HepG2 (cell line): ENCODE measurements at regions not wholly inside any gene's neighbourhood (a gene's known extent, or its start where the extent isn't known, plus 50 kb on each side); places are given as distances from the start of the nearest gene placed in this dataset.

Experiments used
- ARNT ChIP-seq: fragments of 450-650 bp; IDR thresholded peaks from 2 replicates; pipeline ENCODE4 v1.6.1; 2017
- CTCF ChIP-seq: sonication (generic); formaldehyde crosslinking; IDR thresholded peaks from 2 replicates; pipeline ENCODE4 v1.5.0; 2020; ENCODE audit warnings: mild to moderate bottlenecking, missing genetic modification reagents, moderate library complexity
- POLR2AphosphoS5 ChIP-seq: IDR thresholded peaks from 2 replicates; pipeline ENCODE4 v1.6.1; 2012; ENCODE audit warnings: low read depth, low read length
- REPIN1 ChIP-seq: sonication (generic); formaldehyde crosslinking; IDR thresholded peaks from 2 replicates; pipeline ENCODE4 v1.8.0; 2022; ENCODE audit warnings: missing genetic modification reagents, low read depth, mild to moderate bottlenecking, borderline replicate concordance
- TBX3 ChIP-seq: fragments of 450-650 bp; IDR thresholded peaks from 2 replicates; pipeline ENCODE4 v1.6.1; 2017; ENCODE audit warnings: antibody characterized with exemption, mild to moderate bottlenecking, inconsistent platforms, borderline replicate concordance
- TF ChIP-seq, protein P1 (sequence below): sonication (generic); formaldehyde crosslinking; IDR thresholded peaks from 2 replicates; pipeline ENCODE4 v1.4.0; 2020; ENCODE audit warnings: missing genetic modification reagents

DNA sequence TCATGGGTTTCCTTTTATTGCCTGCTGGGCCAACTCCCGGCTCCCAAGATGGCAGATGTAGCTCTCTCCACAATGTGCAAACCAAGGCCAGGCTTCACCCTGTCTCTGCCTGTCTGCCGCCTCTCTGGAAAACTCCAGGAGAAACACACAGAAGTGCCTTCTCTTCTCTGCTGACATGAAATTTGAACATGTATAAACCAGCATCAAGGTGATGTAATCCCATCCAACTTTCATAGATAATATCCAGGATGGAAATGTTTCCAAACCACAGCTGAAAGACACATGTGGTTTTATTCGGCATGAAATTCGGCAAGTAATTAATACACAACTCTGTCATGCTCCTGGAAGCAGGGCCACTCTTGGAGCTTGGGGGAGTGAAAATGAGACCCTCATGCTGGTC is 297.2 kb downstream of the C7orf25 start:
- TF ChIP-seq CTCF (no peak), ARNT (no peak), REPIN1 (CRISPR knock-in tag) (no peak), POLR2AphosphoS5 (no peak), TBX3 (no peak)
- TF ChIP-seq, protein P1, sequence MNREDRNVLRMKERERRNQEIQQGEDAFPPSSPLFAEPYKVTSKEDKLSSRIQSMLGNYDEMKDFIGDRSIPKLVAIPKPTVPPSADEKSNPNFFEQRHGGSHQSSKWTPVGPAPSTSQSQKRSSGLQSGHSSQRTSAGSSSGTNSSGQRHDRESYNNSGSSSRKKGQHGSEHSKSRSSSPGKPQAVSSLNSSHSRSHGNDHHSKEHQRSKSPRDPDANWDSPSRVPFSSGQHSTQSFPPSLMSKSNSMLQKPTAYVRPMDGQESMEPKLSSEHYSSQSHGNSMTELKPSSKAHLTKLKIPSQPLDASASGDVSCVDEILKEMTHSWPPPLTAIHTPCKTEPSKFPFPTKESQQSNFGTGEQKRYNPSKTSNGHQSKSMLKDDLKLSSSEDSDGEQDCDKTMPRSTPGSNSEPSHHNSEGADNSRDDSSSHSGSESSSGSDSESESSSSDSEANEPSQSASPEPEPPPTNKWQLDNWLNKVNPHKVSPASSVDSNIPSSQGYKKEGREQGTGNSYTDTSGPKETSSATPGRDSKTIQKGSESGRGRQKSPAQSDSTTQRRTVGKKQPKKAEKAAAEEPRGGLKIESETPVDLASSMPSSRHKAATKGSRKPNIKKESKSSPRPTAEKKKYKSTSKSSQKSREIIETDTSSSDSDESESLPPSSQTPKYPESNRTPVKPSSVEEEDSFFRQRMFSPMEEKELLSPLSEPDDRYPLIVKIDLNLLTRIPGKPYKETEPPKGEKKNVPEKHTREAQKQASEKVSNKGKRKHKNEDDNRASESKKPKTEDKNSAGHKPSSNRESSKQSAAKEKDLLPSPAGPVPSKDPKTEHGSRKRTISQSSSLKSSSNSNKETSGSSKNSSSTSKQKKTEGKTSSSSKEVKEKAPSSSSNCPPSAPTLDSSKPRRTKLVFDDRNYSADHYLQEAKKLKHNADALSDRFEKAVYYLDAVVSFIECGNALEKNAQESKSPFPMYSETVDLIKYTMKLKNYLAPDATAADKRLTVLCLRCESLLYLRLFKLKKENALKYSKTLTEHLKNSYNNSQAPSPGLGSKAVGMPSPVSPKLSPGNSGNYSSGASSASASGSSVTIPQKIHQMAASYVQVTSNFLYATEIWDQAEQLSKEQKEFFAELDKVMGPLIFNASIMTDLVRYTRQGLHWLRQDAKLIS (CRISPR knock-in tag), result no peak
